ENCODE measurements at regions not wholly inside any gene's neighbourhood (a gene's known extent, or its start where the extent isn't known, plus 50 kb on each side); places are given as distances from the start of the nearest gene placed in this dataset.

DNA sequence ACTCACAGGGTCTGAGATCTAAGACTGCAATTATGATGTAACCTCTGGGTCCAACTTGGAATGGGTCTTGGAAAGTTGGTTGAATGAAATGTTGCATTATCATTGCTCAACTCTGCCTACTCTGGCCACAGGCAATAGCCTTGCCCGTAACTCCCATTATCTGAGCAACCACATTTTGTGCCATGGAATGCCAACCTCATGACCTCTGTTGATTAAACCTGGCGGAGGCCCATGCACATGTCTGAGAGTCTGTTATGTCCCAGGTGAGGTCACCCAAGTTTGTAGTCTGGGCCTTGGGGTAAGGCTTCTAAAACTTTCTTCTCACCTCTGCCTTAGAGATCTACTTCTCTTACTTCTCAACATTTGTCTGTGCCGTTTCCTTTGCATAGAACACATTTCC is 140.9 kb downstream of the TBX5 start:
- TF ChIP-seq ZNF274 (IDR thresholded peaks at IDR 0.05; ENCODE audit: low read depth, low read length) (no peak), SUZ12 (IDR thresholded peaks at IDR 0.05; ENCODE audit: extremely low read depth, insufficient read depth, insufficient read length) (no peak), YY1 (IDR thresholded peaks at IDR 0.05; ENCODE audit: insufficient read depth, insufficient read length) (no peak)
